Neural progenitor cell (in vitro differentiated cells): ENCODE measurements at regions not wholly inside any gene's neighbourhood (a gene's known extent, or its start where the extent isn't known, plus 50 kb on each side); places are given as distances from the start of the nearest gene placed in this dataset.

Experiments used
- CTCF ChIP-seq: fragments of 200-600 bp; sonication (generic); IDR thresholded peaks from 2 replicates; pipeline ENCODE4 v1.5.1; 2017; ENCODE audit warnings: antibody characterized with exemption, mild to moderate bottlenecking
- EZH2 ChIP-seq: fragments of 200-600 bp; sonication (generic); IDR thresholded peaks from 2 replicates; pipeline ENCODE4 v1.6.1; 2017; ENCODE audit warnings: antibody characterized with exemption, mild to moderate bottlenecking, moderate library complexity
- EZH2phosphoT487 ChIP-seq: fragments of 200-600 bp; sonication (generic); IDR thresholded peaks from 2 replicates; pipeline ENCODE4 v1.6.1; 2017; ENCODE audit warnings: antibody characterized with exemption

DNA sequence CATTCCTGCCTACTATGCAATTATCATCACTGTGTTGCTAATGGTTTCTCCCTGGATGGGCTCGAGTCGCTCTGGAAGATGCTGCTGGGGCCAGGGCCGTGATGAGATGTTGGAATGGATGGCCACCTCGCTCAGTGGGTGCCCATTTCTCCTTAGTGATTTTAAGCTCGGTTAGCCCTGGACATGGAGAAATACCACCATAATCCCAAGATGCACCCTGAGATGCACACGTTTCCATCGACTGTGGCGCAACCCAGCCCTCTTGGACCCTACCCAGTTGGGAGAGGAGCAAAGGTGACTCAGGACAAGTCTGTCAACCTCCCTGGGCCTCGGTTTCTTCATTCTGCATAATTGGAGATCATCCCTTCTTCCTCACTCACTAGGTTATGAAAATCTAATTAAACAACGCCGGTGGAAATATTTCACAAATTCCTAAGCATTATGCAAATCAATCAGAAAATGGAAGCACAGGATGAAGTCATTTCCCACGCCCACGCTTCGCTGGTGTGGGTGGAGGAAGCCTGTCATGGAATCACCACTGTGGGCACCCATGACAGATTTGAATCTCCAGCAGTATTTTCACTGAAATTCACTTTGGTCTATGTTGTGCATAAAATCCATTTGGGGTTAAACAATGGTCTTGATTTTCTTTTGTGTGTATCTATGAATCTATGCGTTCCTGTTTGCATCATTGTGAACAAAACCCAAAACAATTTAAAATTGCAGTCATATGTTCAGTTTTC is 195.2 kb downstream of the AXIN2 start:
- TF ChIP-seq CTCF (no peak), EZH2phosphoT487 (no peak), EZH2 (no peak)
